NCI-H2107 treated with DMSO at 0.1 percent for 48 hours (cell line): ENCODE measurements at regions not wholly inside any gene's neighbourhood (a gene's known extent, or its start where the extent isn't known, plus 50 kb on each side); places are given as distances from the start of the nearest gene placed in this dataset.

Experiments
- DNase-seq: peaks from one replicate; lab custom pipeline; 2025; ENCODE audit not compliant: unreplicated experiment; lab: John Stamatoyannopoulos, UW

DNA sequence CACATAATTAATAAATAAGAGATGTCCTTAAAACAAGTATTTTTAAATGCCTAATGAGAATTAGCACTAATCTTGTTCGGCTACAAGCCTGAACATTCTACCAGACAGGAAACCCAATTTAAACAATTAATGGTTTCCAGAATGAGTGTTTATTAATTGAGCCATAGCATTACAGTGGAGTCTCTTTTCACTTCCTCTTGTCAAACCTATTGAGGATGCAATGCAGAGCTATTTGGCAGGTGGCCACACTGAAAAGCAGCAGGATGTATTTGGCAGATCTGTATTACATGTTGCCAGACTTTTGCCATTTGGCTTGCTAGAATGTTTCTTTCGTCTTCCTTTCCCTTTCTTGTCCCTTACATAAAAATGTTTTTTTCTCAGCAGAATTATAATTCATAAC, 475.2 kb upstream of the MARCKS start:
- DNase-seq = peak; percentile 20

DNA sequence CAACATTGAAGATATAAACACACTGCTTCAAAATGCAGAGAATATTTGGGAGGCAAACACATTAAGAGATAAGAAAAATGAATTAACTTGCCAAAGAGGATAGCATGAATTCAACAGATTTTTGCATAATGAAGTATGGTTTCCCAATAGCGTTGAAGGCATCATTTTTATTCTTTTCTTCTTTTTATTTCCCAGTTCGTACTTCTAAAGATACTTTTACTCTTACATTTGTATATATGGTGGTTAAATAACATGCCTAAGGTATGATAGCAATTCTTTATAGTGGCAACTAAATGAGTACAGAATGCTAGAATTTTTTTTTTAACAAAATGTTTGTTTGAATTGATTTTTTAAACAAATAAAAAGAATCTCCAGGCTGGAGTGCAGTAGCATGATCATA, 473.4 kb upstream of the MARCKS start:
- DNase-seq = no peak

DNA sequence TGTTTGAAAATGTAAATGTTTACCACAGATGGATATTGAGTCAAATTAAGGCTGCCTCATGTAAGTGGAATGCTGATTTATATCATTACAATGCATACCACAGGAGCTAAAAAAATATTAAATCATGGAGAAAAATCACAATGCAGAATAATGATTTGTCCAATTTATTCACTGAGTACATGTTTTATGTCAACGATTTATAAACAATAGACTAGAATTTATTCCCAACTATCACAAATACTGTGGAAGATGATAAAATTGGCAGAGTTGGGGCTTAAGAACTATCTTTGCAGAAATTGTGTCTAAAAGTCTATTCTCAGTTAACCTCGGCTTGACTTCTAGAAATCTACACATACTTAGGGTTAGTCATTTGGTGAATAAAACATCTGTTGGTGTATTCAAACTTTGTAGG, 472.1 kb upstream of the MARCKS start:
- DNase-seq = no peak

DNA sequence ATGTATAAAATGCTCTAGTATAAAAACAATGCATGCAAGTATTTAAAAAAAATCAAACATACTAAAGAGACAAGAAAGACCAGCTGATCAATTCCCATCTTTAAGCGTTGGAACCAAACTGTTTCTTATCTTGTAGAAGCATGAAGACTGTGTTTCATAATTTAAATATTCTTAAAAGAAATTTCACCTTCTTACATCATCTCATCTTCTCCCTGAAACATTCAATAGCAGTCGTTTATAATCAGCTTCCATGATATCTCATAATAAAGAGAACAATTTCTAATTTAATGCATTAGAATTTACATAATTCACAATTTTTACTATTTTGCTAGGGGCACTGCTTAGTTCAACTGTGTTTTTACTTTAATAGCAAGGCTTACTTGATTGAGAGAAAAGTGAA, 468.1 kb upstream of the MARCKS start:
- no peak for DNase-seq

DNA sequence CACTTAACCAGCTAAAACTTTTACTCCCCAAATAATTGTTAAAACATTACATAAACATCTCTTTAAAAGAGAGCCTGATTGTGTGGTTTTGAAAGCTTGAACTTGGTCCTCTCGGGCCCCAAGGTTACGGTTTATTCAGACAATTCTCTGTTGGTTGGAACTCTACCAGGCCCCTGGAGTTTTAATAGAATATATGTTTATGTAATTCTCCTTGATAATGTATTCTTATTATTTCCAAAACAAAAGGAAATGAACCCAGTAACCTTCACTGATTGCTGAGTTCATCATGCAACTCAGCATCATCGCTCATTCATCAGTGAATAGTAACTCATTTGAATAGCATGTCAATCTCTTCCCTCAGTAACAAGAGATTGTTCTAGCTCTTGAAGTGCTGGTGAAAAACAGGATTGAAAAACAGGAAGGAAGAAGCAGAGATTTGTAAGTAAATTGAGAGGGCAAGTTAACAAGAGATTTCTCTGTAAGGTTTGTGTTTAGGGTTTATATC, 464.5 kb upstream of the MARCKS start:
- DNase-seq = no peak

DNA sequence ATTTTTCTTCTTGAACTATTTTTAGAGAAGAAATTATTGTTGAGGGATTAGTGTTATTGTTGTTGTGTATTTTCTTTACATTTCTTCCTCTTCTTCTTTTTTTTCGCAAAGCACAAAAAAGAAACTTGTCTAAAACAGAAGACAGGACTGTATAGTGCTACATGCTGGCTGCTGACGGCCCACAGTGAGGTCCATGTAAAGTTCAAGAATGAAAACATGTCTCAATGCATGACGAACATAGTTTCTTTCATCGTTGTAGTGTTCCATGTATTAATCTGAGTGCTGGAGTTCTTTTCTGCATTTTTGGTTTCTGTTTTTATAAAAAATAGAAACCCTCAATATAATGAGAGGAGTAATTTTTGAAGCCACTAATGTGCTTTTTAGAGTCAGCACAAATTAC, 462.9 kb upstream of the MARCKS start:
- DNase-seq = no peak

DNA sequence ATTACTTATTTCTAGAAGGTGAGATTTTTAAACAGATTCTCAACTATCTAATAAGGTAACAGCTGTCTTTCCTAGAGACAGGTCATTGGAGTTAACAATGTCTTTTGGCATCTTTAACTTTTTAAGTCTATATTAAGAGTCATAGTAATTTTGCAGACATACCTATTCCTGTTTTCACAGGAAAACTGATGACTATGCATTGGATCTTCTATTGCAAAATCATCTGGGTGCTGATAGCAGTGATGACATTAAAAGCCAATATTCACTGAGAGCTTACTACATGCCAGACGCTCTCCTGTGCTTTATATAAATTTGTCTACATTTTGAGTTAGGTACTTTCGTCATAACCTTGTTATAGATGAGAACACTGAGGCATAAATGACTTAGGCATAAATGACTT, 462.4 kb upstream of the MARCKS start:
- DNase-seq = no peak

DNA sequence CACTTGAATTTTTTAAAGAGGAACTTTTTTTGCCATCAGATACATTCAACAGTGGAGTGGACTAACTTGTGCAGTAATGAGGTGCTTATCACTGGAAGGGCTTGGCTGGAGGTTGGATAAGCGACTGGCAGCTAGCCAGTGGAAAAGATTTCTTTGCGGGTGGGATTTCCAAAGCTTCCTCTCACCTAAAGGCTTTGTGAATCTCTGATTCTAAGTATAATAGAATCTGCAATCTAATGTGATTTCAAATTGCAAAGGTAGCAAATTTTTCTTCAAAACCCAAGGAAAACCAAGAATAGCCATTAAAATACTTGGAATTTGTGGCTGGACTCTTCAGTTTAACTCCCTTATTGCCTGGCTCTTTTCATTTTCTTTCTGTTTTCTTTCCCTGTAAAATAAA, 460.4 kb upstream of the MARCKS start:
- no peak for DNase-seq

DNA sequence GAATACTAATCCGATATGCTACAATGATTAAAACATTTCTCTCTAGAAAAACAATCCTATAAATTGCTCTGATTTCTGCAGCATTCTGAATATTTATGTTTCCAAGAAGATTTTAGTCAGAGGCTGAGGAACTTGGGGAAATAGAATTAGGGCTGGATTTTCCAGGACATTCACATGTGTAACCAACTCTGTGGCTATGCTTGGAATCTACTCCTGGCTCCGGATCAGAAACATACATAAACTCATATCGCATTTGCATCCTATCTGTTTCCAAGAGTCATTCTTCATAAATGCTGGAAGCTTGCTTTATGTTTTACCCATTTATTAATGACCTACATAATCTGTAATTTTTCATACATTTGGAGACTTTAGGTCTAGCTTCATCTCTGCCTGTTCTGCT, 459.9 kb upstream of the MARCKS start:
- DNase-seq = no peak

DNA sequence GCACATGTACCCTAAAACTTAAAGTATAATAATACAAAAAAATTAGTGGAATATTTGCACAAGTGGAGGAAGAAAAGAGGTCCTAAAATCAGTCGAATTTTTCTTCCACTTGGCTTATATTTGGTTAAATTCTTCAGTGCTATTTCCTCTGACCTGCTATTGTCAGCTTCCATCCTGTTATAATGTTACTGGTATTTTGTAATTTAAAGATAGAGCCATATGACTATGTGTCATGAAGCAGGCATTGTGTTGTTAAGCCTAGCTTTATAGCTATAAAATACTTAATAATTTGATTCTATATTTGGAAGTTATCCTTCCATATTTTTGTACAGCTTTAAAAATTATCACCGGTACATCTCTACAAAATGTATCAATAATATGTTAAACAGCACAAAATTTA, 455.9 kb upstream of the MARCKS start:
- no peak for DNase-seq

DNA sequence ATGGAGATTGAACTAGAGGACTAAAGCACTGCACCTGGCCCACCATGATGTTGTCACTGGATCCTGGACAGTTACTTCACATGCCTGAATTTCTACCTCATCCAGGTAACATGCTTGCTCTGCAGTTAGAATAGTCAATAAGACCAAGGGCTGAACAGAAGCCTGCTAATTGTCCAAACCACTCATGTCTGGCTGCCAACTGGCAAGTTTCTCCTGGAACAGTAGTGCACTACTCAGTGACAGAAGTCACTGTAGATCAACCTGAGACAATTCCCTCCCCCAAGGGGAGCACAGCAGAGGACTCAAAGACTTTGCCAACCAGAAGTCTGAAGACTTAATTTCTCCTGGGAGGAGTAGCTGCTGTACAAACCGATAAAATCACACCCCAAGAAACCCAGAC, 454.6 kb upstream of the MARCKS start:
- peak; percentile 15 for DNase-seq

DNA sequence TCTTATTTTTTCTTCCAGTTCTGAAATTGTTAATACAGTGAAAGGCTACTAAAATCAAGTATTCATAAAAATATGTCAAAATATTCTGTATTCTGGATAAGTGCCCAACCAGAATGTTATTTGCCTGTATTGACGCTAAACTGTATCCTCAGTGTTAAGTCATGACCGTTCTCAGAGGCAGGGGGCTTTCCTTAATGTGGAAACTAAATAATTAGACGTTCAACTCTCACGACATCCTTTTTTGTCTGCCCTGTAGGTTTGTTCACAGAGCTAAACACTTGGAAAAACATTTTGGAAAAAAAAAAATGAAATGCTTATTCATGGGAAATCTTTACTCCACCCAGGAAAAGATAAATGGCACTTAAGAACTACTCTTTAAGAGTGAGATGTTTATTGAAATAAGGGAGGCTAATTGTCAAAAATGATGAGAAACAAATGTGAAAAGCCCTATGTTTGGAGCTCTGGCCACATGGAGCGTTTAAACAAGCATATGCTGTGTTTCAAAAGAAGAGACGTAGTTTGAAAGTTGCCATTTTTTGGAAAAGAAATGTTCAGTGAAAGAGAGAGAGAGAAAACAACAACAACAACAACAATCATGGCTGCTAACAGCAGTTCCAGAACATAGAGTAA, 453.1 kb upstream of the MARCKS start:
- no peak for DNase-seq

DNA sequence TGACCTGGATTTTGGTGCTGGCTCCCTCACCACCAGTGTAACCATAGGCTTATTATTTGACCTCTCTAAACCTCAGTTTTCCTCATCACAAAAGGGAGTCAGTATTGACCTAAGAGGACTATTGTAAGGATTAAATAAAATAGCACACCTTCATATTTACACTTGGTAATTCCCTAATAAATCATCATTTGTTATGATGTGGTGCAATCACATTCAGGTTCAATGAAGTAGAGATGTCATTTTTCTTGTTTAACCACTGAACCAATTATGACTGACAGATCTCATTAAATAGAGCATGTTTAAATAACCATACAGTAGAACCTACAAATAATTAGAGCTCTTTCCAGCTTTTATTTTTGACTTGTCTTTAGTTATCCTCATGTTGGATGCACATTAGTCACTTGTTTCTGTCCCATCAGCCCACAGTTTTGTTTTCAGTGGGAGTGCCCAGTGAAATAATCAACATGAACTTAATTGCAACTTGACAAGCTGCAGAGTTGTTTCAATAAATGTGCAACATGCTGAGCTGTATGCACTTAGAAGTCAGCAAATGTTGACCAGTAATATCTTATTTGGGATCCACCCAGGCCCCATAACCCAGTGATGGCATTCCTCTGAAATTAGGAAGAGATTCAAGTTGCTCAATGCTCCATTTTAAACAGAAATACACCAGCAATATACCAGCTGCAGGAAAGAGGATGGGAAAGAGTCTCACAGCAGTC, 451.7 kb upstream of the MARCKS start:
- no peak for DNase-seq

DNA sequence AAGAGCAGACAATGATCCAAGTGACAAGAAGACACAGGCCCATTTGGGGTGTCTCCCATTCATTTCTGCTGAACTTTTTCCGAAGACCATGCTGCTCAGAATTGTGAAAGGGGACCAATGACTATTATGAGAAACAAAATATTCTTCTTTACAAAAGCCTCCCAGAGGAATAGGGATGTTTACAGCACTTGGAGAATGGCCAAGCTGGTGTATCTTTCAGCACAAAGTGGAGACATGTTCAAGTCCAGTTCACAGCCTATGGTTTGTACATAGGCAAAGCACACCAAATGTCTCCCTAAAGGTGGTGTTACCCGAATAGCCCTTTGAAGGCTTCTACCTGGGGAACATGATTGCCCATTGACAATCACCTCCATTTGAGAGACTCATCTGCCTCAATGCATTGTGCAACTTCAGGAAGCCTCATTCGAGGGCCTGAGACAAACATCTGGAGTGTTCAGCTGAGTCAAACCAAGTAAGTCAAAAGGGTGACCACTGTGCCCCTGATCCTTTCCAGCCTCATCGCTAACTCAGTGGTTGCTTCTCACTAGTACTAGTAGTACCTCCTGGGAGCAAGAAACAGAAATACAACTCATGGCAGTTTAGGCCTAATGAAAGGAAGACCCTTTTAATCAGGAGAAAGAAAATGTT, 451.0 kb upstream of the MARCKS start:
- no peak for DNase-seq

DNA sequence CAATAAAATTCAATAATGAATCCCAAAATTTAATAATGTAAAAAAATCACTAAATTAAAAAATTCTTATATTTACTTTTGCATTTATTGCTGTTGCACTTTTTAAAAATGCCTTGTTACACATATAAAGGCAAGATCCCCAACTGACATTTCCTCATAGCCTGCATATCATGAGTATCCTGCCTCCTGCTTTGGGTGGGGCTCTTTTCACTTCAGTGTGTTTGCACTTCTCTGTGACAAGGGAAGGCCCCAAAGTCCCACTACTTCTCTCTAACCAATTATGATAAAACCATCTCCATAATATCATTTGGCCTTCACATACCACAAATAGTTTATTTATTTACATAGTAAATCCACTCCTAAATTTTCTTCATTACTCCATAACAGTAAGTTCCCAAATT, 446.1 kb upstream of the MARCKS start:
- no peak for DNase-seq

DNA sequence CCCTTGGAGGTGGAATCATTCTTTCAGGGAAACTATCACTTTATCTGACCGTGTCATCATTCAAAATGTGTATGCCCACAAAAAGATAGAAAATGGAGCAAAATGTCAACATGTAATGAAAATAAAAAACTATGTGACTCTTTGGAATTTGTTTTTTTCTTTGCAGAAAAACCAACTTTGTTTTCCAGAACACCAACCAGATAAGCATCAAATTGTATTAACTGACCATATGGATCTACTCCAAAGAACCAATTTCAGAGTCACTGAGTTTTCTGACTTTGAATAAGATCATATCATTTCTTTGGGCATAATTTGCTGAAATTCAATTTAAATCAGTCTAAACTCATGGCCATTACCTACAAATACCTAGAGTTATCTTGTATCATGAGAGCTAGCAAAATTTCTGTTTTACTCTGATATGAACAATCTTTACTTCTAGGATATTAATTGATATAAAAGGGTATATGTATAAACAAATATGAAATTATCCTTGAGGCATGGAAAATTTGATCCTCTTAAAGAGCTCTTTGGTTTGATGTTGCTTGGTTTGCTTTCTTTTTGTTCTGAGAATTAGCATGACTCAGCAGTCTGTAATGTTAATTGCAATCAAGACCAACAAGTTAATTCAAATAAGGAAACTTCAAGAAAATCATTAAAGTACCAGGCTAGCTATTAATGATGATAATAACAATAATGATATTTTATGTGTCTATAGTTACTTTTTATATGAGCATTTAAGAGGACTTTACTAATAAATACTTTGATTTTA, 444.4 kb upstream of the MARCKS start:
- DNase-seq = no peak

DNA sequence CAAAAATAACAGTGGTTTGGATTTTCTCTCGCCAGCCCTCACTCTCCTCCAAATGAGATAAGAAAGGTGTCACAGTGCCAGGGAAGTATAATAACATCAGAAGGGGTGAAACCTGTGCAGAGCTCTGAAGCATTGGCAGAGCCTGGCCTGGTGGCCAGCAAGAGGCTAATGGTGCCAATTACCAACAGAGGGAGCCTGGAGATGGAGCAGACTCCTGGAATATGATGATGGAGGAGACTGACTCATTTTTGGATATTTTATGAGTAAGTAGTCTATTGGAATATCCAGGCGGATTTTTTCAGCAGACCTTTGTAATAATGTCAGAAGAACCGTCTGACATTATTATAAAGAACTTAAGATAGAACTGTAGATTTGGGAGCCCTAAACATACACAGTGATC, 442.6 kb upstream of the MARCKS start:
- DNase-seq = peak; percentile 17

DNA sequence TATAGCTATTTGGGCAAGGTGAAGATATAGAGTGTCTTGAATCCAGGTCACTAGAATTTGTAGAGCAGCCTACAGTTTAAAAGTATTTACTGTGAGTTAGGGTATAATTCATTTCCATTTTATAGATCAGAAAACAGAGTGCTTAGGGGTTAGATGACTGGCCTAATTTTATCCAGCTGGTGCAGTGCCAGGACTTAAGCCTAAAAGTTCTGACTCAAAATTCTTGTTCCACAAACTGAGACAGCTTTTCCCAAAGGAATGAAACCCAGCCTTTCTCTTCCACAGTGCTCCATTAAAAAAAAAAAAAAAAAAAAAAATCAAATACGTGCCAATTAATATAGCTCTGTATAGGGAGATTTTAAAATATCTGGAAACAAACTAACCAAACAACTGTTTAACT, 441.0 kb upstream of the MARCKS start:
- no peak for DNase-seq

DNA sequence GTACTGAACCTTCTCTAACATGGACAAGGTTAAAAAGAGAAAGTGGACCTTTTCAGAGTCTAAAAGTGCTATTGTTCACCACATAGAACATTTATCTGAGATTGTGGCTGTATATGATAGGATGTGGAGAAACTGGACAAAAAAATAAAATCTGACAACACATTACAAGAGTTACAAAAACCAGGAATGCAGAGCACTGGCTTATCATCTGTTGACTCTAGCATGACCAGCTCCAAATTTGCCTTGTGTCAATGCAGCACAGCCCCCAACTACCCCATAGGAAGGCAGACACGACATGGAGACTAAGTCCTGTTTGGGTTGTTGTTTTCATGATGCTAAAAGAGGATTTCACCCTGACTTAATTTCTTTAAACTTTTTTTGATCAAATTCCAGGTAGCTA, 436.9 kb upstream of the MARCKS start:
- DNase-seq = no peak

DNA sequence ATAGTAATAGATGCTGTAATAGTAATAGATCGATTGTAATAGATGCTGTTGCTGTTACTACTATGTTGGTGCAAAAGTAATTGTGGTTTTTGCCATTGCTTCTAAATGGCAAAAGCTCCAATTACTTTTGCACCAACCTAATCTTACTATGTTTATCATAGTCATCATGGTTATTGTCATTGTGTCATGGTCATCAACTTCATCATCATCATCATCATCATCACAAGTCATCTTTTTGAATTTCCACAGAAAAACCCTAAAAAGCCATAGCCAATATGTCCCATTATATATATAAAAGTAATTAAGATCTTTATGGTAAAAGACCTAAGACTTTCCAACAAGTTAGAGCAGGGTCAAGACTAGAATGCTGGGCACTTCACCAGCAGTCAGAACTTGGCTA, 435.1 kb upstream of the MARCKS start:
- DNase-seq = no peak

DNA sequence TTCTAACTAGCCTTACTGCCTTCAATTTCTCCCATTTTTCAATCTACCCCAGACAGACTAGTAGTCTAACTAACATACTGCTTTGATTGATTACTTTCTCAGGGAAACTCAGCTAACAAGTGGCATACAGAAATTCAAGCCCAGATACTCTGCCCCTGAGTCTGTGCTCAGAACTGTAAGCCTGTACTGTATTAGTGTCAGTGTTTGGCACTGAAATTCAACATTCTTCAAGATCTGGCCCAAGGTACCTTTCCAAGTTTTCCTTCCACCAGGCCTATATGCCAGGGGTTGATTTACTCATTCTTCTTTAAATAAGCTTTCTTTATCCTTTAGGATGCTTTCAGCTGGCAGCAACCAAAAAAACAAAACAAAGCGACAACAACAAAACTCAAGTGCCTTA, 433.2 kb upstream of the MARCKS start:
- no peak for DNase-seq
